Prostate gland (tissue), 2 donors: ENCODE measurements at regions not wholly inside any gene's neighbourhood (a gene's known extent, or its start where the extent isn't known, plus 50 kb on each side); places are given as distances from the start of the nearest gene placed in this dataset.

Experiments used
- POLR2A ChIP-seq: fragments of 450-650 bp; IDR thresholded peaks from one replicate; pipeline ENCODE4 v1.6.1; 2016; ENCODE audit warnings: antibody characterized with exemption, mild to moderate bottlenecking
- POLR2AphosphoS5 ChIP-seq: sonication (generic); formaldehyde crosslinking; IDR thresholded peaks from one replicate; pipeline ENCODE4 v1.6.1; 2017; ENCODE audit warnings: antibody characterized with exemption
- TF ChIP-seq, protein P1 (sequence below), 4 experiments: fragments of 200-600 bp in 2 of 4; fragments of 450-650 bp in 2 of 4; sonication (generic) in 2 of 4; IDR thresholded peaks; 1 replicate in 3 of 4; 2 replicates in 1 of 4; pipeline ENCODE4 v1.5.1; 2016 to 2019; ENCODE audit warnings: antibody characterized with exemption in 4 of 4, mild to moderate bottlenecking in 2 of 4, moderate library complexity in 2 of 4

DNA sequence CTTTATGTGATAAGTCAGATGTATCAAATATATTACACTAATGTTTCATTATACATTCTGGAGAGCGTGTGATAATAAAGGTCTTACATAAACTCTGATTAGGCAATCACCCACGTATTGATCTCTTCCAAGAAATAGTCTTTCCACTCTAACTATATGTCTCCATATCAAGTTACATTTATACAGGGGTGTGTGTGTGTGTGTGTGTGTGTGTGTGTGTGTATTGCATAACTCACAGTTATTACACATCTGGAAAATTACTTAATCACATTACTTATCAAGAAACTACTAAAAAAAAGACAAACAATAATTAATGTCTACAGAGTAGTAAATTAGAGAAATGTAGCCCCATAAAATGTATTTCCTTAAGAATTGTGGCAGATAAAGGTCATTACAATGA lies 339.8 kb downstream of the CDH19 start:
- TF ChIP-seq, protein P1, sequence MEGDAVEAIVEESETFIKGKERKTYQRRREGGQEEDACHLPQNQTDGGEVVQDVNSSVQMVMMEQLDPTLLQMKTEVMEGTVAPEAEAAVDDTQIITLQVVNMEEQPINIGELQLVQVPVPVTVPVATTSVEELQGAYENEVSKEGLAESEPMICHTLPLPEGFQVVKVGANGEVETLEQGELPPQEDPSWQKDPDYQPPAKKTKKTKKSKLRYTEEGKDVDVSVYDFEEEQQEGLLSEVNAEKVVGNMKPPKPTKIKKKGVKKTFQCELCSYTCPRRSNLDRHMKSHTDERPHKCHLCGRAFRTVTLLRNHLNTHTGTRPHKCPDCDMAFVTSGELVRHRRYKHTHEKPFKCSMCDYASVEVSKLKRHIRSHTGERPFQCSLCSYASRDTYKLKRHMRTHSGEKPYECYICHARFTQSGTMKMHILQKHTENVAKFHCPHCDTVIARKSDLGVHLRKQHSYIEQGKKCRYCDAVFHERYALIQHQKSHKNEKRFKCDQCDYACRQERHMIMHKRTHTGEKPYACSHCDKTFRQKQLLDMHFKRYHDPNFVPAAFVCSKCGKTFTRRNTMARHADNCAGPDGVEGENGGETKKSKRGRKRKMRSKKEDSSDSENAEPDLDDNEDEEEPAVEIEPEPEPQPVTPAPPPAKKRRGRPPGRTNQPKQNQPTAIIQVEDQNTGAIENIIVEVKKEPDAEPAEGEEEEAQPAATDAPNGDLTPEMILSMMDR (IDR thresholded peaks at IDR 0.05), result no peak
- TF ChIP-seq POLR2A (no peak), POLR2AphosphoS5 (no peak)
